GM21619 (cell line): ENCODE measurements at regions not wholly inside any gene's neighbourhood (a gene's known extent, or its start where the extent isn't known, plus 50 kb on each side); places are given as distances from the start of the nearest gene placed in this dataset.

ENCODE experiments used
- ATAC-seq: cut with Tn5 transposase; IDR thresholded peaks from one replicate; pipeline ENCODE4 v1.9.1; 2021; ENCODE audit not compliant: unreplicated experiment

DNA sequence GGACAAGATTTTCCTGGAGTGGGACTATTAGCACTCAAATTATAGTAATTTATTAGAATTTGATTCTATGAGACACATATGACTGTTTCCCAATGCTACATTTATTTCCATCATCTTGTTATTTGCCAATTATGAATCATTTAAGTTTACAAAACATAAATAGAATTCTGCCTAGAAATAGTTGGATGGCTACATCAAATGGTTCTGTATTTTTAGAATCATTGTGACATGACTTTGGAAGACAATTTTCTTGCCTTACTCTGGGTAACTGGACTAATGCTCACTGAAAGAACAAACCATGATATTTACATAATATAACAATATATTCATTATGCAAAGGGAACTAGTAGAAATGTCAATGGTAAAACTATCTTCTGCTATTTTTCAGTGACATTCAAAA lies 173.5 kb downstream of the ZIC1 start:
- no peak for ATAC-seq

GRCh38 chr3:147589016-147589415 lies 179.9 kb downstream of the ZIC1 start:
- ATAC-seq: no peak

GRCh38 chr3:147604136-147604535 lies 195.0 kb downstream of the ZIC1 start:
- ATAC-seq: no peak

- ATAC-seq: peak; percentile 49
These were observed 204.6 kb downstream of the ZIC1 start for GRCh38 chr3:147613725-147614124.

- no peak for ATAC-seq
These were observed 205.0 kb downstream of the ZIC1 start for GRCh38 chr3:147614210-147614609.

DNA sequence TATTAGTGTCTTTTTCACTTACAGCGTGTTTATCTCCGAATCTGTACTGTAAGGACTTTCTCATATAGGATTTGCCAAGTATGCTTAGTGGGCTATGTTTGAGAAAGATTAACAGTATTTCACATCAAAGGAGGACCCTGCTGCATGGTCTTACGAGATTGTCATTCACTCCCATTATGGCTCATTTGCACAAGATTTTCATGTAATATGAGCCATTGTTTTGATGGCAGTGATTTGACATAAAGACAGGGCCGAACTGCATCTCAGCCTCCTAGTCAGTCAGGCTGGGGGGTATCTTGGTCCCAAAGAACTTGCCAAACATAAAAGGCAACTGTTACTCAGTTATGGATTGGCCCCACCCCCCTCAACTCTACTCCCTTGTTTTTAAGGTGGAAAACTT lies 205.9 kb downstream of the ZIC1 start:
- no peak for ATAC-seq

- ATAC-seq: no peak
These were observed 207.9 kb downstream of the ZIC1 start for GRCh38 chr3:147616998-147617619.

GRCh38 chr3:147618691-147619090 lies 209.5 kb downstream of the ZIC1 start:
- ATAC-seq: no peak

DNA sequence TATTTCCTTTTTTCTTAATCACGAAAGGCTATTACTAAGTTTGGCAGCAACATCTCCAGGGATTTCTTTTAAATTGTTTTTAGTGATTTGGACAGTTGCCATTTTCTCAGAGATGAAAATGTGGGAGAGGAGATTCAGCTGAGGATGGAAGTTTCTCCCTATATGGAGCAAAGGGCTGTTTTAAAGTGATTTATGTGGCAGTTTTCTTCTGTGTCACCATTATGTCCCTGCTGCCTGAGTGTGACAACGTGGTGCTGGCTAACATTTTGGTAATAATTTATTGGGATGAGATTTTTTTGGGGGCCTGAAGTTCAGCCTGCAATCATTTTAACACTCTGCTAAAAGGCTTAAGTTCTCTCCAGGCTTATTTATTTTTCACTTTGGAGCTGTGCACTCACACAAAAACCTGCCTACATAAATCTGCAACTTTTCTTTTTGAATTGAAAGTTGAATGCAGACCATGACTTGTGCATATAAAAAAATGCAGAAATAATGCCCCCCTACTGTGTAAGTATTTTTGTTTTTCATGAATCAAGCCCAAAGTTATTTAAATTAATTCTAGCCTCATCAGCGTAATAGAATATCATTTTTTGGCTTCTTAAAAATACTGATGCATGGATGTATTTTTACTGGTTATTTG lies 210.9 kb downstream of the ZIC1 start:
- no peak for ATAC-seq

DNA sequence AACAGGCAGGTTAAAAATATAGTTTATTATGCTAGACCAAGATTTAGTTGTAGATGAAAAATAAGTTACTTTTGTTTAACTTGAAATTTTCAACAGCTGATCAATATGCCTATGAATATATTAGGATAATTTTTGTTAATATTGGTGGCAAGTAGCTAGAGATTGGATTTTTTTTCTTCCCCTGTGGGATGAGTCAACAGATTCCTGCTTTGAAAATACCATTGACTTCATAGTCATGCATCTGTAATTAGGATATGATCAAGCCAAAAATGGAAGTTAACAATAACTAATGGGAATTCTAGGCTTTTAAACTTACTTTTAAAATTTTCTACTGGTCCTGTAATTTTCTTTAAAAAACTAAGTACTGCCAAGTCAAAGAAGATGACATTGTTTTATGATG lies 211.7 kb downstream of the ZIC1 start:
- ATAC-seq: no peak

DNA sequence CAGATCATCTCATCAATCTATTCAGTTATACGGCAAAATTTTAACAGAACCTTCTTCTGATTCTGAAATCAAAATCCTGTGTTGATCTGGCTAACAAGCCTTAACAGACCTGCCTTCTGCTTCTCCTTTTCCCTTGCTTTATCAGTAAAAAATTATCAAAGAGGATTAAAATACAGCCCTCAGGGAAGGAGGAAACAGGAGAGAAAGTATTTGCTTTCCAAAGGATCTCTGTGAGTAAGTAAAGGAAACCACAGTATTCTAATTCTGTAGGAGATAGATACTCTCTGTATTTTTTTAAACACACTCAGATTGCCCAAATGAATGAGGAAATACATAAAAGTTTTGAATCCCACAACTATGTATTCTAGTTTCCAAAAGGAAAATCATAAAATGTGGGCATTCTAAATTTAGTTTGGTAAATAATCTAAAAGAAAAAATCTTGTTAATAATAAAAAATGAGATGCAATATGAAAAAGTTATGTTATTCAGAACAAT lies 221.8 kb downstream of the ZIC1 start:
- ATAC-seq: no peak

DNA sequence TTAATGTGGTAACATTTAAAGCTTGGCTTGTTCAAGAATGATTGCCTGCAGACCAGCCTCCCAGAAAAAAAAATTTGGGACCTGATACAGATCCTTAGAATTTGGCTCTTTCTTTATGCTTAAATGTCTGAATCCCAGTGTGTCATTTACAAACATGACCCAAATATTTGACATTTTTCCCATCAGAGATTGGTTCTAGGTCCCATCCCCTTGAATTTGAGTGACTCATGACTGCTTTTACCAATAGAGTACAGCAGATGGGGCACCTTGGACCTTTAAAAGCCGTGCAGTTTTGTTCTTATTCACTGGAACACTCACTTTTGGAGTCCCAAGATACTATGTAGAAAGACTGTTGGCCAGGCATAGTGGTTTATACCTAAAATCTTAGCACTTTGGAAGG lies 231.6 kb downstream of the ZIC1 start:
- ATAC-seq: no peak

- ATAC-seq: no peak
These were observed 236.6 kb downstream of the ZIC1 start for GRCh38 chr3:147645761-147646160.

DNA sequence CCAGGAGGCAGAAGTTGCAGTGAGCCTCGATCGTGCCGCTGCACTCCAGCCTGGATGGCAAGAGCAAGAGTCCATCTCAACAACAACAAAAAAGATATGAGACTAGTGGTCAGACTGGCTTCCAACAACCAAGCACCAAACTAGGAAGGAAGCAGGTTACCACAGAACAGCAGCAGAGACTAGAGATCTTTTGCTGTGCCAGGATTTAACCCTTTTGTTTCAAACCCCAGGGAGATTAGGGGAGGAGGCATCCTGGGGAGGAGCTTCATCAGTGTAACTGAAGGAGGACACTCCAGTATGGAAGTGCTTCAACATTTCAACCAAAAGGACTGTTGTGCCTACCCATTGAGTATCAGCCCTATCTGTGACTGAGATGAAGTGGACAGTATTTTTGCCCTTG lies 240.3 kb downstream of the ZIC1 start:
- ATAC-seq: no peak

- ATAC-seq: no peak
These were observed 242.1 kb downstream of the ZIC1 start for GRCh38 chr3:147651107-147651778.

DNA sequence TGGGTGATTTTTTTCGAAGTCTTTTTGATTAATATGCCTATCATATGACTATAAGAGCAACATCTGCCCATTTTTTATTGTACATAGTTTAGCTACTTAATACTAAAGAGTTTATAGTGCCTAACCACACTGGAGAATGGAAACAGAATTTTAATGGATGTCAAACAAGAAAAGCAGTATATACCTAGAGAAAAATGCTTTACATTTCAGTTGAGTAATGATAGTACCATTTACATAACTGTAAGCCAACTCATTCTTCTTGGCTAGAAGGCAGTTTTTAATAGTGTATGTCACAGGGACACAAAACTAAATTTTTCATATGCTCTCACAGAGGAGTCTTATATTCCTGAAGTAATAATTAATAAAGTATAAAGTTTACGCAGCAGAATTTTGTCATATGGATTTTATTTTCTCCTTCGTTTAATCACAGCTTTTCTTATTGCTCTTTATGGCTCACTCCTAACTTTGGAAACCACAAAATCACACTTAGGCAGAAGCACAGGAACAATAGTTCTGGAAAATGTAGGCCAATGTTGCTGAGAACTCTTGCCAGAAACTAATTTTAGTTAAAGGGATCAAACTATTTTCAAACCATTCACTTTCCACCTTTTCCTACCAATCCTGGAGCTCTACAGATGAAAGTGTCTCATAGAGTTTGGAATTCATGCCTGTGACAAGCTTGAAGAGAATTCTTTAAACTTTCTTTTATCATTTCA lies 243.6 kb downstream of the ZIC1 start:
- ATAC-seq: no peak

GRCh38 chr3:147653367-147653923 lies 244.3 kb downstream of the ZIC1 start:
- ATAC-seq: no peak

- ATAC-seq: no peak
These were observed 245.7 kb downstream of the ZIC1 start for GRCh38 chr3:147654827-147655226.

DNA sequence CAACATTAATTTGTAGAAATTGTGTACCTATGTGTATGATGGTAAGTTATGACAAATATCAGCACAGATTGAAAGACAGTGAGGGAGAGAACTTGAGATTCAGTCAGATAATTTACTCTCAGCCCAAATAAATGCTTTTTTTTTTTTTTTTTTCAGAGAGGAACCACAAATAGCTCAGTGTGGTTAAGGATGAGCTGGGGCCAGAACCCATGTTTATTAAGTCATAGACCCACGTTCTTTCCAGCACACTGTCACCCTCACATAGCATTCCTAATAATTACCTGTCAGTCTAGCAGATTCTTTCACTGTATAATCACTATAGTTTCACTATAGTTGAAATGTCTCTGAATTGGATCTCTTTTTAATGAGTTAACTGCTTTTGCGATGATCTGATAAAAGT lies 246.1 kb downstream of the ZIC1 start:
- ATAC-seq: no peak

DNA sequence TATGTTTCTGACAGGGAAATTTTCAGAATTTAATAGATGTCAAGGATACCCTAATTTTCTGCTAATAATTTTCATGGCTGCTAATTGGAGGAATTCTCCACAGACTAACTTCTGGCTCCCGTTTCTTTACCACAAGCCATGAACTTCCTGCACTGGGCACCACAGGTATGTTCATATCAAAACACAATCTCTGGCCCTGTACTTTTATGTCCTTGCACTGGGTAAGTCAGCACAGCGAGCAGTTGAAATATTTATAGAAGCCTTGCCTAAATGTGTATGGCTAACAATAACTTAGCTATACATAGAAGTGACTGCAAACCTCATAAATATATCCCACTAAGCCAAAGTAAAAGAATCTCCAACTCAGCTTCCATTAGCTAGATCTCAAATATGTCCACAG lies 246.9 kb downstream of the ZIC1 start:
- ATAC-seq: no peak

DNA sequence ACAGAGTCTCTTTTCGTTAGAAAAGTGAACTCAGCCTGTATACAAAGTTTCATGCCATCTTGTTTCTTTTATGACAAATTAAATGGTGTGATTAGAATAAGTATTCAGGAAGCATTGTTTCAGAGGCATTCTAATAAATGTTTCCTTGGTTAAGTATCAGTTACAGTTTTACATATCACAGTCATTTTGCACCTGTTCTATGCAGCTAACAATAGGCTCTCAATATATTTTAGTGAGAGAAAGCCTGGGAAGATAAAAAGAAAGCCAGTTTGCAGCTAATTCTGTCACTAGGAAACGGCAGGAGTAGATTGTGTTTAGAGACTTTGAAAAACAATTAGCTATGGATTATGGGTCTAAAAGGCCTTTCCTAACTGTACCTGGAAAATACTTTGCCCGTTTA lies 252.8 kb downstream of the ZIC1 start:
- no peak for ATAC-seq
